ENCODE measurements at regions not wholly inside any gene's neighbourhood (a gene's known extent, or its start where the extent isn't known, plus 50 kb on each side); places are given as distances from the start of the nearest gene placed in this dataset.

GRCh38 chr12:71060426-71060825 lies 97.4 kb downstream of the TSPAN8 start:
- intact Hi-C loops (cut with micrococcal nuclease) = no loop called here
- Histone ChIP-seq H3K36me3 (no peaks in the 10 kb centered on the region), H3K4me1 (no peaks in the 10 kb centered on the region), H3K27ac (replicated peaks) (no peak overlapping the region), H3K27me3 (ENCODE audit: low read depth) (no peaks in the 10 kb centered on the region), H3K9me3 (replicated peaks) (no peaks in the 10 kb centered on the region), H3K4me3 (no peak overlapping the region)
- no peak for DNase-seq
- TF ChIP-seq, protein P1, sequence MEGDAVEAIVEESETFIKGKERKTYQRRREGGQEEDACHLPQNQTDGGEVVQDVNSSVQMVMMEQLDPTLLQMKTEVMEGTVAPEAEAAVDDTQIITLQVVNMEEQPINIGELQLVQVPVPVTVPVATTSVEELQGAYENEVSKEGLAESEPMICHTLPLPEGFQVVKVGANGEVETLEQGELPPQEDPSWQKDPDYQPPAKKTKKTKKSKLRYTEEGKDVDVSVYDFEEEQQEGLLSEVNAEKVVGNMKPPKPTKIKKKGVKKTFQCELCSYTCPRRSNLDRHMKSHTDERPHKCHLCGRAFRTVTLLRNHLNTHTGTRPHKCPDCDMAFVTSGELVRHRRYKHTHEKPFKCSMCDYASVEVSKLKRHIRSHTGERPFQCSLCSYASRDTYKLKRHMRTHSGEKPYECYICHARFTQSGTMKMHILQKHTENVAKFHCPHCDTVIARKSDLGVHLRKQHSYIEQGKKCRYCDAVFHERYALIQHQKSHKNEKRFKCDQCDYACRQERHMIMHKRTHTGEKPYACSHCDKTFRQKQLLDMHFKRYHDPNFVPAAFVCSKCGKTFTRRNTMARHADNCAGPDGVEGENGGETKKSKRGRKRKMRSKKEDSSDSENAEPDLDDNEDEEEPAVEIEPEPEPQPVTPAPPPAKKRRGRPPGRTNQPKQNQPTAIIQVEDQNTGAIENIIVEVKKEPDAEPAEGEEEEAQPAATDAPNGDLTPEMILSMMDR (IDR thresholded peaks at IDR 0.05; ENCODE audit: borderline replicate concordance) = no peak

GRCh38 chr12:71057330-71057729 lies 100.5 kb downstream of the TSPAN8 start:
- H3K9me3 ChIP-seq (replicated peaks) = no peaks in the 10 kb centered on the region
- TF ChIP-seq, protein P1 (IDR thresholded peaks at IDR 0.05; ENCODE audit: borderline replicate concordance) = no peak
- no peaks in the 10 kb centered on the region for H3K4me1 ChIP-seq
- no peak for DNase-seq
- no peaks in the 10 kb centered on the region for H3K36me3 ChIP-seq
- no peak overlapping the region for H3K4me3 ChIP-seq
- no peak overlapping the region for H3K27ac ChIP-seq (replicated peaks)
- H3K27me3 ChIP-seq (ENCODE audit: low read depth) = no peaks in the 10 kb centered on the region
- intact Hi-C loops (cut with micrococcal nuclease) = no loop called here

DNA sequence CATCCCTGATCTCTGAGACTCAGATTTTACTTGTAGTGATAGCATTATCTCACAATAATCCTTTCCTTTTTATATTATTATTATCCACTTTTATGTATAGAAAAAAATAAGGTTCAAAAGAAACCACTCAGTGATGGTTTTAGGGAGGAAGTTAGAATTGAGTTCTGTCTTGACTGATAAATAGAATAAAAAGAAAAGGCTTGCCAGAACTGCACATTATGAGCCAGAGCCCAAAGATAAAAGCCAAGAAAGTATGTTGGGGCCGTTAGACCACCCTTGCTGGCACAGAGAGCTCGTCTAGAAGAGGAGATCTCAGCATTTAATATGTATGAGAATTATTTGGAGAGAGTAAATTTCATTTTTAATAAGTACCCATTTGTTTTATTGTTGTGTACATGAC lies 103.2 kb downstream of the TSPAN8 start:
- intact Hi-C loops (cut with micrococcal nuclease) = no loop called here
- TF ChIP-seq, protein P1 (IDR thresholded peaks at IDR 0.05; ENCODE audit: borderline replicate concordance) = no peak
- no peak overlapping the region for H3K27ac ChIP-seq (replicated peaks)

DNA sequence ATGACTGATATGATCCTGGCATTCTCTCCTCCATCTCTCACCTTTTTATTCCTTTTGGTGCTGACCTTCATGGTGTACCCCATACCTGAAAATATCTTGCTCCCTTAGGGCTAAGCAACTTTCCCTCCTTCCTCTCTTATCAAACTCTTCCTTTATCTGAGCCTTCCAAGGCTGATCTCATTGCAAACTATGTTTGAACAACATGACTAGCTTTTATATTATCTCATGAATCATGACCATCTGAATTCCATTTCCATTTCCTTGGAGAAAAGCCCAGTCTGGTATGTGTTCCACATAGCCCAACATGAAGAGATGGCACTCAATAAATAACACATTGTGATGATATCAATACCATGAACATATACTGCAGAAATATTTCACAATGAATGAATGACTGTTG lies 111.6 kb downstream of the TSPAN8 start:
- DNase-seq = no peak
- Histone ChIP-seq H3K9me3 (replicated peaks) (no peaks in the 10 kb centered on the region), H3K36me3 (no peaks in the 10 kb centered on the region), H3K4me3 (no peak overlapping the region), H3K27ac (replicated peaks) (peak overlapping the region; percentile 8), H3K4me1 (peaks cover 4% of the 10 kb centered on the region), H3K27me3 (ENCODE audit: low read depth) (peaks cover 4% of the 10 kb centered on the region)
- intact Hi-C loops (cut with micrococcal nuclease) = no loop called here
- TF ChIP-seq, protein P1 (IDR thresholded peaks at IDR 0.05; ENCODE audit: borderline replicate concordance) = no peak

More for the DNA sequence above, 103.2 kb downstream of the TSPAN8 start:
- no peaks in the 10 kb centered on the region for H3K4me1 ChIP-seq
- H3K9me3 ChIP-seq (replicated peaks) = no peaks in the 10 kb centered on the region
- no peaks in the 10 kb centered on the region for H3K27me3 ChIP-seq (ENCODE audit: low read depth)
- H3K36me3 ChIP-seq = no peaks in the 10 kb centered on the region
- no peak for DNase-seq
- H3K4me3 ChIP-seq = no peak overlapping the region

DNA sequence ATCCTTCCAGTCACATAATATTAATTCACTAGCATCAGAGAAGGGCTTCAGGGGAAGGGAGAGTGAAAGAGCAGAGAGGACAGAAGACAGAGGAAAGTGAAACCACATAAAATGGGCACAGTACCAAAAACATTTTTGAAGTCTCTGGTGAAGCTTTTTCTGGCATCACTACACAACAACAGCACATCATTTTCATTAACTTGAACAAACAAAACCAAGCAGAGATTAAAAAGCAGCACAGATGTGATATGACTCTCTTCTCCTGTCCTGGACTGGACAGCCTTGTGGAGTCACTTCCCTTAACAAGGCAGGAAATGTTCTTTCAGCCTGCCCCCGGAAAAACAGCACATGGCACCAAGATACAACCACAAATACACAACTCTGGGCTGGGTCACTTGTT lies 112.0 kb downstream of the TSPAN8 start:
- Histone ChIP-seq H3K36me3 (no peaks in the 10 kb centered on the region), H3K4me3 (no peak overlapping the region), H3K9me3 (replicated peaks) (no peaks in the 10 kb centered on the region), H3K27me3 (ENCODE audit: low read depth) (peaks cover 4% of the 10 kb centered on the region), H3K27ac (replicated peaks) (peak overlapping the region; percentile 8), H3K4me1 (peaks cover 4% of the 10 kb centered on the region)
- intact Hi-C loops (cut with micrococcal nuclease) = no loop called here
- TF ChIP-seq, protein P1 (IDR thresholded peaks at IDR 0.05; ENCODE audit: borderline replicate concordance) = no peak
- DNase-seq = no peak

DNA sequence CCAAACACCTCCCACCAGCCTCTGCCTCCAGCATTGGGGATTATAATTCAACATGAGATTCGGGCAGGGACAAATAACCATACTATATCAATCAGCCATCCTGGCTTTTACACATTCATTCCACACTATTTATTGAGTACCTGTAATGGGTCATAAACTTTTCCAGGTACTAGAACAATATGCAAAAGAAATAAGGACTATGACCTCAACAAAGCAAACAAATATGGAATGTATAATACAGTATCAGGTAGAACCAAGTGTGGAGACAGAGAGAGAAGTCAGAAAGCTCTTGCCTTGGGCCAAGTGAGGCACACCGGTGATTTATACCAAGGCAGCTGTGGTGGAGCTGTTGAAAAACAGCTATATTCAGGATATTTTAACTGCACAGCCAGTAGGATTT lies 116.3 kb downstream of the TSPAN8 start:
- Histone ChIP-seq H3K27me3 (ENCODE audit: low read depth) (peaks cover 4% of the 10 kb centered on the region), H3K4me3 (no peak overlapping the region), H3K27ac (replicated peaks) (no peak overlapping the region), H3K9me3 (replicated peaks) (no peaks in the 10 kb centered on the region), H3K36me3 (no peaks in the 10 kb centered on the region), H3K4me1 (peaks cover 4% of the 10 kb centered on the region)
- no peak for DNase-seq
- TF ChIP-seq, protein P1 (IDR thresholded peaks at IDR 0.05; ENCODE audit: borderline replicate concordance) = no peak
- intact Hi-C loops (cut with micrococcal nuclease) = no loop called here

All from left ventricle myocardium inferior (tissue), 1 donor.